ENCODE measurements at regions not wholly inside any gene's neighbourhood (a gene's known extent, or its start where the extent isn't known, plus 50 kb on each side); places are given as distances from the start of the nearest gene placed in this dataset.

DNA sequence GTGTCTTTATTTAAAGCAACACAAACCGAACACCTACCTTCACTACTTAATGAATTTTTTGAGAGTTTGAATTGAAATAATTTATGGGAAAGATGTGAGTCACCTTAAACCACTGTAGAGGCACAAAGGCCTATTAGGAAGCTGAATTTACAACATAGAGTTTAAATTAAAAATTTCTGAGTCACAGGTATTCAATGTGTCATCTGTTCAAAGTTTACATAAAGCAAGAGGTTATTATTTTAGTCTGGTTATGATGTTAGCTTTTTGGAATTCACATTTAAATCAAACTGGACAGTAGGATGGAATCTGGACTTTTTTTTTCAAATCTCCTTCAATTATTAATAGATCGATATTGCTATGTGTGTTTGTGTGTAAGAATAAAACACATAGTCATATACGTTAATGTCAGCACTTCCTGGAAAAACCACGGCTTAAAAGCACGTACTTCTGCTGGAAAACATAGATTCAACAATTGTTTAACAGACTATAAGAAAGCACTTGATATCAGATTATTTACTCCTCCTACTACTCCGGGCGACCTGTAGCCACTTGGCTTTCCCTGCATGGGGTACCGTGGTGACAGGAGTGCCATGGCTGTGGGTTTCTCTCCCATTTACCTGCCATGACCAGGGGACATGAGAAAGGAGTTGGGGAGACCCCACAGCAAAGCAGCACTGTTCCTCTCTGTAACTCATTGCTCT lies 638.6 kb downstream of the SEMA5A start:
- no peak overlapping the region for H3K9ac ChIP-seq (ENCODE audit: low read depth, low read length)
- no peaks in the 10 kb centered on the region for H3K9me3 ChIP-seq (ENCODE audit: insufficient read depth, low read depth, low read length)
- H3K27ac ChIP-seq (ENCODE audit: low read depth, low read length) = no peak overlapping the region
- H3K4me1 ChIP-seq (ENCODE audit: insufficient read depth, low read length) = no peaks in the 10 kb centered on the region
- no peak overlapping the region for H3K4me3 ChIP-seq (ENCODE audit: low read length)
- 97% methylated on average over 6 of the region's 8 CpGs for WGBS
- H3K36me3 ChIP-seq (ENCODE audit: insufficient read depth, low read length) = no peaks in the 10 kb centered on the region
- no peaks in the 10 kb centered on the region for H3K27me3 ChIP-seq (ENCODE audit: insufficient read depth, low read length)

- no peaks in the 10 kb centered on the region for H3K36me3 ChIP-seq (ENCODE audit: insufficient read depth, low read length)
- H3K27ac ChIP-seq (ENCODE audit: low read depth, low read length) = no peak overlapping the region
- WGBS = 44% methylated on average over 7 of the region's 7 CpGs
- no peaks in the 10 kb centered on the region for H3K4me1 ChIP-seq (ENCODE audit: insufficient read depth, low read length)
- no peak overlapping the region for H3K4me3 ChIP-seq (ENCODE audit: low read length)
- no peaks in the 10 kb centered on the region for H3K9me3 ChIP-seq (ENCODE audit: insufficient read depth, low read depth, low read length)
- H3K27me3 ChIP-seq (ENCODE audit: insufficient read depth, low read length) = no peaks in the 10 kb centered on the region
- H3K9ac ChIP-seq (ENCODE audit: low read depth, low read length) = no peak overlapping the region
Observed at GRCh38 chr5:8908055-8908683, 637.7 kb downstream of the SEMA5A start.

- Histone ChIP-seq H3K27me3 (ENCODE audit: insufficient read depth, low read length) (no peaks in the 10 kb centered on the region), H3K9ac (ENCODE audit: low read depth, low read length) (no peak overlapping the region), H3K9me3 (ENCODE audit: insufficient read depth, low read depth, low read length) (no peaks in the 10 kb centered on the region), H3K27ac (ENCODE audit: low read depth, low read length) (no peak overlapping the region), H3K4me1 (ENCODE audit: insufficient read depth, low read length) (no peaks in the 10 kb centered on the region), H3K4me3 (ENCODE audit: low read length) (no peak overlapping the region), H3K36me3 (ENCODE audit: insufficient read depth, low read length) (no peaks in the 10 kb centered on the region)
- WGBS = 95% methylated on average over 3 of the region's 3 CpGs
Observed at GRCh38 chr5:8912106-8912505, 633.8 kb downstream of the SEMA5A start.

DNA sequence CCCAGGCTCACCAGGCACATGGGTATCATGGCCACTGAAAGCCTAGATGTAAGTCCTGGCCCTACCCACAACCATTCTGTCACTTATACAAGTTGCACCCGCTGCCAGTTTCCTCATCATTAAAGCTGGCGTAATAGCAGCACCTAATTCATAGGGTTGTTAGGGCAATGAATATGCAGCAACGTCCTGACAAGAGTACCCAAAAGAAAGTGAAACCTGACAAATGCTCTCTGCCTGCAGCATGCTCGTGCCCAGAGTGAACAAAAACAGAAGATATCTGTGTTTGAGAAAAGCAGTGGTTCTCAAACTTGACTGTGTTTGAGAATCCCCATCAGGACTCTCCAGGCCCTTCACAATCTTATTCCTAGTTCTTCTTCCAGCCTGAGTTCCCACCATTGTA lies 632.4 kb downstream of the SEMA5A start:
- Histone ChIP-seq H3K4me3 (ENCODE audit: low read length) (no peak overlapping the region), H3K27ac (ENCODE audit: low read depth, low read length) (no peak overlapping the region), H3K27me3 (ENCODE audit: insufficient read depth, low read length) (no peaks in the 10 kb centered on the region), H3K36me3 (ENCODE audit: insufficient read depth, low read length) (no peaks in the 10 kb centered on the region), H3K9ac (ENCODE audit: low read depth, low read length) (no peak overlapping the region), H3K9me3 (ENCODE audit: insufficient read depth, low read depth, low read length) (no peaks in the 10 kb centered on the region), H3K4me1 (ENCODE audit: insufficient read depth, low read length) (no peaks in the 10 kb centered on the region)
- 87% methylated on average over 4 of the region's 4 CpGs for WGBS

GRCh38 chr5:8919096-8919495 lies 626.8 kb downstream of the SEMA5A start:
- Histone ChIP-seq H3K27ac (ENCODE audit: low read depth, low read length) (no peak overlapping the region), H3K36me3 (ENCODE audit: insufficient read depth, low read length) (no peaks in the 10 kb centered on the region), H3K9me3 (ENCODE audit: insufficient read depth, low read depth, low read length) (no peaks in the 10 kb centered on the region), H3K27me3 (ENCODE audit: insufficient read depth, low read length) (no peaks in the 10 kb centered on the region), H3K9ac (ENCODE audit: low read depth, low read length) (no peak overlapping the region), H3K4me3 (ENCODE audit: low read length) (no peak overlapping the region), H3K4me1 (ENCODE audit: insufficient read depth, low read length) (no peaks in the 10 kb centered on the region)

DNA sequence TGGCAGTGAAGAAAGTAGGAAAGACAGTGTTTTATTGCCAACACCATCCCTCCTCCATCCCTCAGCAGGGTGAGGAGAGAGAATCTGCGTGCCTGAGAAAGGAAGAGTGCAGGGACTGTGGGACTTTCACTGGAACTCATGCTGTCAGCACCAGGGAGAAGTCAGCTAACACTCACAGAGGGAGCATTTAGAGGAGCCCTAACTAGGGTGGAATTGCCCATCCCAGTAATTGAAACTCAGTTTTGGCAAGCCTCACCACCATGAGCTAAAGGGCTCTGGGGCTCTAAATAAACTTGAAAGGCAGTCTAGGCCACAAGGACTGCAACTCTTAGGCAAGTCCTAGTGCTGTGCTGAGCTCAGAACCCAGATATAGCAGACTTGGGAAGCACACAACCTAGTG lies 622.3 kb downstream of the SEMA5A start:
- H3K4me1 ChIP-seq (ENCODE audit: insufficient read depth, low read length) = no peaks in the 10 kb centered on the region
- H3K9me3 ChIP-seq (ENCODE audit: insufficient read depth, low read depth, low read length) = no peaks in the 10 kb centered on the region
- no peaks in the 10 kb centered on the region for H3K27me3 ChIP-seq (ENCODE audit: insufficient read depth, low read length)
- H3K4me3 ChIP-seq (ENCODE audit: low read length) = no peak overlapping the region
- no peak overlapping the region for H3K27ac ChIP-seq (ENCODE audit: low read depth, low read length)
- WGBS = 78% methylated on average over 1 of the region's 1 CpG
- no peaks in the 10 kb centered on the region for H3K36me3 ChIP-seq (ENCODE audit: insufficient read depth, low read length)
- H3K9ac ChIP-seq (ENCODE audit: low read depth, low read length) = no peak overlapping the region

DNA sequence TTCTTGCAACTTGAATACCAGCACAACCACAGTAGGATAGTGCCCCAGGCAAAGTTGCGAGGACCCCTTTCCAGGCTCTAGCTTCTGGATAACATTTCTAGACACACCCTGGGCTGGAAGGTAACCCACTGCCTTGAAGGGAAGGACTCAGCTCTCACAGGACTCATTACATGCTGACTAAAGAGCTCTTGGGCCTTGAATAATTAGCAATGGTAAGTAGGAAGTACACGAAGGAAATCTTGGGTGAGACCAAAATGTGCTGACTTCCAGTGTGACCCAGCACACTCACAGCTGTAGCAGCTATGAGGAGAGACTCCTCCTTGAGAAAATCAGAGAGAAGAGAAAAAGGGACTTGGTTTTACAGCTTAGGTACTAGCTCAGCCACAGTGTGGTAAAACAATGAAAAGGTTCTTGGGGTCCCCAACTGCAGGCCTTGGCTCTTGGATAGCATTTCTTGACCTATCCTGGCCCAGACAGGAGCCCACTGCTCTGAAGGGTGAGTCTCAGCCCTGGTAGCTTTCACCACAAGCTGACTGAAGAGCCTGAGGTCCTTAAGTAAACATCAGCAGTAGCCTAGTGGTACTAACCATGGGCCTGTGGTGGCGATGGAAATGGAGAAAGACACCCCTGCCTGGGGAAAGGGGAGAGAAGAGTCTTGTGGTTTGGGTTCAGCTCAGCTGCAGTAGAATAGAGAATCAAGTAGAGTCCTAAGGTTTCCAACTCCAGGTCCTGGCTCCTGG lies 621.7 kb downstream of the SEMA5A start:
- Histone ChIP-seq H3K4me1 (ENCODE audit: insufficient read depth, low read length) (no peaks in the 10 kb centered on the region), H3K4me3 (ENCODE audit: low read length) (no peak overlapping the region), H3K36me3 (ENCODE audit: insufficient read depth, low read length) (no peaks in the 10 kb centered on the region), H3K9me3 (ENCODE audit: insufficient read depth, low read depth, low read length) (no peaks in the 10 kb centered on the region), H3K9ac (ENCODE audit: low read depth, low read length) (no peak overlapping the region), H3K27ac (ENCODE audit: low read depth, low read length) (no peak overlapping the region), H3K27me3 (ENCODE audit: insufficient read depth, low read length) (no peaks in the 10 kb centered on the region)
- WGBS = 83% methylated on average over 3 of the region's 3 CpGs

DNA sequence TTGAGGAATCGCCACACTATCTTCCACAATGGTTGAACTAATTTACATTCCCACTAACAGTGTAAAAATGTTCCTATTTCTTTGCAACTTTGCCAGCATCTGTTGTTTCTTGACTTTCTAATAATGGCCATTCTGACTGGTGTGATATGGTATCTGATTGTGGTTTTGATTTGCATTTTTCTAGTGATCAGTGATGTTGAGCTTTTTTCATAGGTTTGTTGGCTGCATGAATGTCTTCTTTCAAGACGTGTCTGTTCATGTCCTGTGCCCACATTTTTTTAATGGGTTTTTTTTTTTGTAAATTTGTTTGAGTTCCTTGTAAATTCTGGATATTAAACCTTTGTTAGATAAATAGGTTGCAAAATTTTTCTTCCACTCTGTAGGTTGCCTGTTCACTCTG lies 615.9 kb downstream of the SEMA5A start:
- Histone ChIP-seq H3K27me3 (ENCODE audit: insufficient read depth, low read length) (no peaks in the 10 kb centered on the region), H3K9me3 (ENCODE audit: insufficient read depth, low read depth, low read length) (no peaks in the 10 kb centered on the region), H3K4me1 (ENCODE audit: insufficient read depth, low read length) (no peaks in the 10 kb centered on the region), H3K9ac (ENCODE audit: low read depth, low read length) (no peak overlapping the region), H3K4me3 (ENCODE audit: low read length) (no peak overlapping the region), H3K36me3 (ENCODE audit: insufficient read depth, low read length) (no peaks in the 10 kb centered on the region), H3K27ac (ENCODE audit: low read depth, low read length) (no peak overlapping the region)
- WGBS = 96% methylated on average over 2 of the region's 2 CpGs

DNA sequence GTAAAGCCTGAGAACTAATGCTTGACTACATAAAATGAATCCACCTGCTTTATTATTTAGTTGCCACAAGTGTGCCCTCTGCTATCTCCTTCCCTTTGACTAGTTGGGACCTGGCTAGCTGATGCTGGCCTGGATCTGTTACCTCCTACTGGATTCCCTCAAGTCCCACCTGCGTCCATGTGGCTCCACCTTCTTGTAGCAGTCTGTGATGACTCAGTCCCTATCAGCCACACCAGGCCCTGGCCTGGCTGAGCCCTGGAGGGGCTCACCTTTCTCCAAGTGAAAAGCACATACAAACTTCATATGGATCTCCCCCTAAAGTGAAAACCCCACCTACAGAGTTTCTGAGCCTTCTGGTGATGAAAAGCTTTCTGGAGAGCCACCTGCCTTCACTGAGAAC lies 611.4 kb downstream of the SEMA5A start:
- H3K36me3 ChIP-seq (ENCODE audit: insufficient read depth, low read length) = no peaks in the 10 kb centered on the region
- no peak overlapping the region for H3K27ac ChIP-seq (ENCODE audit: low read depth, low read length)
- no peaks in the 10 kb centered on the region for H3K4me1 ChIP-seq (ENCODE audit: insufficient read depth, low read length)
- no peaks in the 10 kb centered on the region for H3K9me3 ChIP-seq (ENCODE audit: insufficient read depth, low read depth, low read length)
- H3K4me3 ChIP-seq (ENCODE audit: low read length) = no peak overlapping the region
- no peak overlapping the region for H3K9ac ChIP-seq (ENCODE audit: low read depth, low read length)
- no peaks in the 10 kb centered on the region for H3K27me3 ChIP-seq (ENCODE audit: insufficient read depth, low read length)
- 76% methylated on average over 1 of the region's 1 CpG for WGBS

GRCh38 chr5:8940934-8941333 lies 604.9 kb downstream of the SEMA5A start:
- 96% methylated on average over 1 of the region's 1 CpG for WGBS
- H3K27me3 ChIP-seq (ENCODE audit: insufficient read depth, low read length) = no peaks in the 10 kb centered on the region

GRCh38 chr5:8943301-8943700 lies 602.6 kb downstream of the SEMA5A start:
- Histone ChIP-seq H3K4me3 (ENCODE audit: low read length) (no peak overlapping the region), H3K4me1 (ENCODE audit: insufficient read depth, low read length) (no peaks in the 10 kb centered on the region), H3K36me3 (ENCODE audit: insufficient read depth, low read length) (no peaks in the 10 kb centered on the region), H3K27me3 (ENCODE audit: insufficient read depth, low read length) (no peaks in the 10 kb centered on the region), H3K9ac (ENCODE audit: low read depth, low read length) (no peak overlapping the region), H3K9me3 (ENCODE audit: insufficient read depth, low read depth, low read length) (peaks cover 18% of the 10 kb centered on the region; the same call in 1 of the 2 replicates), H3K27ac (ENCODE audit: low read depth, low read length) (no peak overlapping the region)
- 94% methylated on average over 3 of the region's 3 CpGs for WGBS

More at GRCh38 chr5:8940934-8941333, 604.9 kb downstream of the SEMA5A start:
- H3K4me1 ChIP-seq (ENCODE audit: insufficient read depth, low read length) = no peaks in the 10 kb centered on the region
- no peak overlapping the region for H3K9ac ChIP-seq (ENCODE audit: low read depth, low read length)
- H3K4me3 ChIP-seq (ENCODE audit: low read length) = no peak overlapping the region
- H3K9me3 ChIP-seq (ENCODE audit: insufficient read depth, low read depth, low read length) = peaks cover 18% of the 10 kb centered on the region; the same call in 1 of the 2 replicates
- no peak overlapping the region for H3K27ac ChIP-seq (ENCODE audit: low read depth, low read length)
- no peaks in the 10 kb centered on the region for H3K36me3 ChIP-seq (ENCODE audit: insufficient read depth, low read length)

All from HUES64 (cell line).